Activated CD4-positive, alpha-beta T cell treated with anti-CD3 and anti-CD28 coated beads, Interleukin-2, amount 50 U/mL, for 24 hours (primary cell): ENCODE measurements at regions not wholly inside any gene's neighbourhood (a gene's known extent, or its start where the extent isn't known, plus 50 kb on each side); places are given as distances from the start of the nearest gene placed in this dataset.

Experiments used
- DNase-seq, 2 donors: peaks; one replicate each; pipeline ENCODE4 v3.0.0-alpha.2; 2020; ENCODE audit warnings: low read depth in 1 of 2, low spot score in 1 of 2

GRCh38 chr15:70253461-70254156 lies 155.9 kb upstream of the TLE3 start:
- no peak for DNase-seq

- DNase-seq = no peak
Observed at GRCh38 chr15:70252951-70253320, 155.2 kb upstream of the TLE3 start.

- DNase-seq = no peak
Observed at GRCh38 chr15:70252056-70252950, 154.6 kb upstream of the TLE3 start.

GRCh38 chr15:70251246-70251990 lies 153.7 kb upstream of the TLE3 start:
- no peak for DNase-seq

- no peak for DNase-seq
Observed at GRCh38 chr15:70250208-70251201, 152.8 kb upstream of the TLE3 start.

- DNase-seq = no peak
Observed at GRCh38 chr15:70249616-70250015, 151.9 kb upstream of the TLE3 start.

GRCh38 chr15:70248116-70249025 lies 150.7 kb upstream of the TLE3 start:
- DNase-seq = no peak

- no peak for DNase-seq
Observed at GRCh38 chr15:70247281-70247680, 149.6 kb upstream of the TLE3 start.

GRCh38 chr15:70246623-70247220 lies 149.0 kb upstream of the TLE3 start:
- DNase-seq = no peak

GRCh38 chr15:70245932-70246622 lies 148.4 kb upstream of the TLE3 start:
- no peak for DNase-seq

- DNase-seq = no peak
Observed at GRCh38 chr15:70244978-70245542, 147.3 kb upstream of the TLE3 start.

- DNase-seq = no peak
Observed at GRCh38 chr15:70243686-70244540, 146.2 kb upstream of the TLE3 start.

GRCh38 chr15:70242951-70243685 lies 145.4 kb upstream of the TLE3 start:
- no peak for DNase-seq

- no peak for DNase-seq
Observed at GRCh38 chr15:70241561-70242320, 144.0 kb upstream of the TLE3 start.

GRCh38 chr15:70240820-70241430 lies 143.2 kb upstream of the TLE3 start:
- no peak for DNase-seq
